T-cell (primary cell): ENCODE measurements at regions not wholly inside any gene's neighbourhood (a gene's known extent, or its start where the extent isn't known, plus 50 kb on each side); places are given as distances from the start of the nearest gene placed in this dataset.

ENCODE experiments used
- ATAC-seq, 4 experiments: fragments of 200-7000 bp in 3 of 4; fragments of 150-1000 bp in 1 of 4; cut with Tn5 transposase; replicated peaks in 1 of 4; 1 replicate in 3 of 4; 2 replicates in 1 of 4; pipeline ENCODE4 v1.10.0; 2021; ENCODE audit warnings: moderate library complexity in 3 of 4, mild to moderate bottlenecking in 2 of 4, moderate number of reproducible peaks in 1 of 4
- CTCF ChIA-PET, 2 donors: fragments of 300-600 bp; sonication (Branson Sonifier 250); formaldehyde crosslinking; loops; one replicate each; lab custom pipeline; 2022; ENCODE audit warnings: antibody characterized with exemption in 2 of 2; lab: Charles Lee
- POLR2A ChIA-PET, 2 donors: fragments of 300-600 bp; sonication (Branson Sonifier 250); formaldehyde crosslinking; loops; one replicate each; lab custom pipeline; 2022; ENCODE audit warnings: antibody characterized with exemption in 2 of 2; lab: Charles Lee
- DNase-seq, 35 experiments: peaks; one replicate each; pipeline versions ENCODE4 v3.0.0 to v3.0.0-alpha.2; 2013 to 2023
- H3K27ac ChIP-seq: one replicate; pipeline ENCODE4 v1.5.1; 2013; ENCODE audit warnings: low read length
- H3K27me3 ChIP-seq, 2 experiments: replicated peaks in 1 of 2; 1 replicate in 1 of 2; 2 replicates in 1 of 2; pipeline versions ENCODE4 v1.6.1 to v1.7.0; 2013; ENCODE audit warnings: low read length in 1 of 2, mixed read lengths in 1 of 2; ENCODE audit not compliant: control insufficient read depth in 2 of 2, insufficient read depth in 2 of 2; ENCODE audit errors: extremely low read depth in 1 of 2
- H3K36me3 ChIP-seq, 2 donors: 1 replicate in 1 of 2; 2 replicates in 1 of 2; pipeline versions ENCODE4 v1.6.1 to v1.7.0; 2013; ENCODE audit warnings: low read length in 1 of 2; ENCODE audit not compliant: control insufficient read depth in 2 of 2, insufficient read depth in 1 of 2; ENCODE audit errors: extremely low read depth in 1 of 2
- H3K4me1 ChIP-seq, 2 experiments: 1 replicate in 1 of 2; 2 replicates in 1 of 2; pipeline versions ENCODE4 v1.6.1 to v1.7.0; 2013; ENCODE audit warnings: low read length in 2 of 2, mixed read lengths in 1 of 2; ENCODE audit not compliant: insufficient read depth in 2 of 2, control insufficient read depth in 1 of 2; ENCODE audit errors: extremely low read depth in 1 of 2
- H3K4me3 ChIP-seq, 2 donors: 1 replicate in 1 of 2; 2 replicates in 1 of 2; pipeline versions ENCODE4 v1.5.1 to v1.7.0; 2013; ENCODE audit warnings: mild to moderate bottlenecking in 2 of 2, low read length in 1 of 2, moderate library complexity in 1 of 2; ENCODE audit not compliant: control insufficient read depth in 1 of 2; ENCODE audit errors: extremely low read depth in 1 of 2
- H3K9me3 ChIP-seq: 2 replicates; pipeline ENCODE4 v1.7.0; 2013
- H3K27ac Mint-ChIP-seq, 2 donors: one replicate each; pipeline ENCODE4 v1.8.0; 2020 to 2021; ENCODE audit warnings: mild to moderate bottlenecking in 2 of 2, mixed read lengths in 2 of 2
- H3K27me3 Mint-ChIP-seq, 2 donors: one replicate each; pipeline ENCODE4 v1.8.0; 2021 to 2022; ENCODE audit warnings: mixed read lengths in 2 of 2
- H3K36me3 Mint-ChIP-seq: one replicate; pipeline ENCODE4 v1.8.0; 2021; ENCODE audit warnings: mixed read lengths
- H3K4me1 Mint-ChIP-seq, 3 donors: one replicate each; pipeline ENCODE4 v1.8.0; 2020 to 2022; ENCODE audit warnings: mixed read lengths in 3 of 3, mild to moderate bottlenecking in 1 of 3
- H3K4me3 Mint-ChIP-seq, 3 donors: one replicate each; pipeline ENCODE4 v1.8.0; 2020 to 2022; ENCODE audit warnings: mild to moderate bottlenecking in 3 of 3, mixed read lengths in 3 of 3, moderate library complexity in 3 of 3
- H3K9me3 Mint-ChIP-seq, 3 donors: one replicate each; pipeline ENCODE4 v1.8.0; 2020 to 2022; ENCODE audit warnings: mixed read lengths in 3 of 3
- WGBS: methylation state at CpG from one replicate; pipeline ENCODE4 v1.1.5; 2013; ENCODE audit warnings: missing lambda C conversion rate; ENCODE audit not compliant: insufficient coverage; 5-methylcytosine and 5-hydroxymethylcytosine counted together

- no peak overlapping the region for H3K27ac Mint-ChIP-seq
- ChIA-PET POLR2A (interaction anchor here in 1 of 2 donors (0.5 kb wide), 1 partner anchor 107 kb away, joined by 8 read pairs; no protein-coding TSS in a partner anchor), CTCF (interaction anchor here in 1 of 2 donors (0.9 kb wide), 1 partner anchor 21 kb away, joined by 3 read pairs; no protein-coding TSS in a partner anchor)
- Histone ChIP-seq H3K36me3 (no peaks in the 10 kb centered on the region), H3K27ac (no peak overlapping the region), H3K4me3 (no peak overlapping the region), H3K4me1 (no peaks in the 10 kb centered on the region), H3K9me3 (no peaks in the 10 kb centered on the region), H3K27me3 (no peaks in the 10 kb centered on the region)
- WGBS: 86% methylated on average over 1 of the region's 3 CpGs
- H3K4me3 Mint-ChIP-seq: no peak overlapping the region
- ATAC-seq (no peak), DNase-seq (no peak)
- no peaks in the 10 kb centered on the region for H3K36me3 Mint-ChIP-seq
- peaks cover 2 to 3% of the 10 kb centered on the region in 2 donors for H3K27me3 Mint-ChIP-seq
- no peaks in the 10 kb centered on the region for H3K4me1 Mint-ChIP-seq
- no peaks in the 10 kb centered on the region for H3K9me3 Mint-ChIP-seq
Measured at GRCh38 chr4:123516576-123516975, 120.0 kb downstream of the SPRY1 start.

- H3K27me3 Mint-ChIP-seq: peaks cover 2 to 3% of the 10 kb centered on the region in 2 donors
- CTCF ChIA-PET: no interaction called here
- DNase-seq: no peak
- Histone ChIP-seq H3K9me3 (no peaks in the 10 kb centered on the region), H3K36me3 (no peaks in the 10 kb centered on the region), H3K4me3 (no peak overlapping the region), H3K27ac (no peak overlapping the region), H3K27me3 (no peaks in the 10 kb centered on the region), H3K4me1 (no peaks in the 10 kb centered on the region)
- H3K4me1 Mint-ChIP-seq: no peaks in the 10 kb centered on the region
- no peak overlapping the region for H3K4me3 Mint-ChIP-seq
- no peak for ATAC-seq
- H3K27ac Mint-ChIP-seq: no peak overlapping the region
- POLR2A ChIA-PET: no interaction called here
- no peaks in the 10 kb centered on the region for H3K36me3 Mint-ChIP-seq
- H3K9me3 Mint-ChIP-seq: no peaks in the 10 kb centered on the region
- 88% methylated on average over 1 of the region's 3 CpGs for WGBS
Measured at GRCh38 chr4:123517176-123517575, 120.6 kb downstream of the SPRY1 start.

- Histone ChIP-seq H3K9me3 (no peaks in the 10 kb centered on the region), H3K27ac (no peak overlapping the region), H3K4me1 (no peaks in the 10 kb centered on the region), H3K36me3 (no peaks in the 10 kb centered on the region), H3K27me3 (no peaks in the 10 kb centered on the region), H3K4me3 (no peak overlapping the region)
- no peaks in the 10 kb centered on the region for H3K36me3 Mint-ChIP-seq
- H3K9me3 Mint-ChIP-seq: no peaks in the 10 kb centered on the region
- ChIA-PET CTCF (no interaction called here), POLR2A (interaction anchor here in 1 of 2 donors (0.6 kb wide), 1 partner anchor 401 kb away, joined by 3 read pairs; no protein-coding TSS in a partner anchor)
- H3K4me3 Mint-ChIP-seq: no peak overlapping the region
- peaks cover 0 to 2% of the 10 kb centered on the region in 2 donors for H3K27me3 Mint-ChIP-seq
- ATAC-seq: no peak
- H3K4me1 Mint-ChIP-seq: no peaks in the 10 kb centered on the region
- no peak for DNase-seq
- WGBS: no CpG with 5 or more reads among the region's 3 CpGs
- no peak overlapping the region for H3K27ac Mint-ChIP-seq
Measured at GRCh38 chr4:123517971-123518370, 121.4 kb downstream of the SPRY1 start.

GRCh38 chr4:123520325-123520724, 123.7 kb downstream of the SPRY1 start:
- ChIA-PET POLR2A (interaction anchor here in 1 of 2 donors (0.6 kb wide), 1 partner anchor 12 kb away, joined by 10 read pairs; no protein-coding TSS in a partner anchor), CTCF (interaction anchor here in 1 of 2 donors (0.5 kb wide), 1 partner anchor 19 kb away, joined by 3 read pairs; no protein-coding TSS in a partner anchor)
- no CpG with 5 or more reads among the region's 6 CpGs for WGBS
- Mint-ChIP-seq H3K27ac (no peak overlapping the region), H3K9me3 (no peaks in the 10 kb centered on the region), H3K4me3 (no peak overlapping the region), H3K4me1 (no peaks in the 10 kb centered on the region), H3K27me3 (no peaks in the 10 kb centered on the region), H3K36me3 (no peaks in the 10 kb centered on the region)
- H3K27ac ChIP-seq: no peak overlapping the region
- H3K27me3 ChIP-seq: no peaks in the 10 kb centered on the region
- ATAC-seq (no peak), DNase-seq (no peak)
- H3K4me3 ChIP-seq: no peak overlapping the region
- H3K9me3 ChIP-seq: no peaks in the 10 kb centered on the region
- H3K4me1 ChIP-seq: no peaks in the 10 kb centered on the region
- no peaks in the 10 kb centered on the region for H3K36me3 ChIP-seq

GRCh38 chr4:123522081-123522480, 125.5 kb downstream of the SPRY1 start:
- Histone ChIP-seq H3K4me1 (no peaks in the 10 kb centered on the region), H3K9me3 (no peaks in the 10 kb centered on the region), H3K4me3 (no peak overlapping the region), H3K27ac (no peak overlapping the region), H3K27me3 (no peaks in the 10 kb centered on the region), H3K36me3 (no peaks in the 10 kb centered on the region)
- H3K9me3 Mint-ChIP-seq: peaks cover 0 to 3% (median 0%) of the 10 kb centered on the region in 3 donors
- ChIA-PET CTCF (no interaction called here), POLR2A (no interaction called here)
- H3K4me3 Mint-ChIP-seq: no peak overlapping the region
- H3K27ac Mint-ChIP-seq: no peak overlapping the region
- no CpG with 5 or more reads among the region's 3 CpGs for WGBS
- ATAC-seq (no peak), DNase-seq (no peak)
- no peaks in the 10 kb centered on the region for H3K36me3 Mint-ChIP-seq
- no peaks in the 10 kb centered on the region for H3K4me1 Mint-ChIP-seq
- H3K27me3 Mint-ChIP-seq: peaks cover 2 to 5% of the 10 kb centered on the region in 2 donors

GRCh38 chr4:123522646-123523045, 126.1 kb downstream of the SPRY1 start:
- CTCF ChIA-PET: no interaction called here
- no CpG with 5 or more reads among the region's 3 CpGs for WGBS
- H3K4me3 Mint-ChIP-seq: no peak overlapping the region
- H3K4me3 ChIP-seq: no peak overlapping the region
- peaks cover 0 to 3% (median 0%) of the 10 kb centered on the region in 3 donors for H3K9me3 Mint-ChIP-seq
- POLR2A ChIA-PET: no interaction called here
- no peaks in the 10 kb centered on the region for H3K4me1 ChIP-seq
- peaks cover 2 to 6% of the 10 kb centered on the region in 2 donors for H3K27me3 Mint-ChIP-seq
- H3K27me3 ChIP-seq: no peaks in the 10 kb centered on the region
- no peak overlapping the region for H3K27ac ChIP-seq
- no peak overlapping the region for H3K27ac Mint-ChIP-seq
- H3K36me3 ChIP-seq: no peaks in the 10 kb centered on the region
- DNase-seq (no peak), ATAC-seq (no peak)
- no peaks in the 10 kb centered on the region for H3K36me3 Mint-ChIP-seq
- H3K9me3 ChIP-seq: no peaks in the 10 kb centered on the region
- no peaks in the 10 kb centered on the region for H3K4me1 Mint-ChIP-seq
